ENCODE measurements at regions not wholly inside any gene's neighbourhood (a gene's known extent, or its start where the extent isn't known, plus 50 kb on each side); places are given as distances from the start of the nearest gene placed in this dataset.

- no peak for TF ChIP-seq CTCF (IDR thresholded peaks at IDR 0.05; ENCODE audit: low read length)
- TF ChIP-seq EZH2phosphoT487 (IDR thresholded peaks at IDR 0.05; ENCODE audit: low read length), result no peak
Observed at GRCh38 chr19:31803835-31804446, 454.7 kb upstream of the TSHZ3 start.

Measured in MM.1S (cell line).